GM18519 (cell line): ENCODE measurements at regions not wholly inside any gene's neighbourhood (a gene's known extent, or its start where the extent isn't known, plus 50 kb on each side); places are given as distances from the start of the nearest gene placed in this dataset.
"Not testable (repeated sequence)": the region's sequence is repeated elsewhere in the genome, so short reads cannot be mapped to it uniquely, and the experiment has no call there.

Source experiments
- ATAC-seq: cut with Tn5 transposase; IDR thresholded peaks from one replicate; pipeline ENCODE4 v1.9.1; 2021; ENCODE audit warnings: mild to moderate bottlenecking, moderate library complexity; ENCODE audit not compliant: unreplicated experiment, low FRiP score

DNA sequence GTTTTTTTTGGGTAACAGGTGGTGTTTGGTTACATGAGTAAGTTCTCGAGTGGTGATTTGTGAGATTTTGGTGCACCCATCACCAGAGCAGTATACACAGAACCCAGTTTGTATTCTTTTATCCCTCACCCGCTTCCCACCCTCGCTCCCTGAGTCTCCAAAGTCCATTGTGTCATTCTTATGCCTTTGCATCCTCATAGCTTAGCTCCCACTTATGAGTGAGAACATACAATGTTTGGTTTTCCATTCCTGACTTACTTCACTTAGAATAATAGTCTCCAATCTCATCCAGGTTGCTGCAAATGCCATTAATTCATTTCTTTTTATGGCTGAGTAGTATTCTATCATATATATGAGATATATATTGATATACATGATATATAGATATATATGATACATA is 211.9 kb downstream of the BCAS1 start:
- ATAC-seq, result not testable (repeated sequence)

DNA sequence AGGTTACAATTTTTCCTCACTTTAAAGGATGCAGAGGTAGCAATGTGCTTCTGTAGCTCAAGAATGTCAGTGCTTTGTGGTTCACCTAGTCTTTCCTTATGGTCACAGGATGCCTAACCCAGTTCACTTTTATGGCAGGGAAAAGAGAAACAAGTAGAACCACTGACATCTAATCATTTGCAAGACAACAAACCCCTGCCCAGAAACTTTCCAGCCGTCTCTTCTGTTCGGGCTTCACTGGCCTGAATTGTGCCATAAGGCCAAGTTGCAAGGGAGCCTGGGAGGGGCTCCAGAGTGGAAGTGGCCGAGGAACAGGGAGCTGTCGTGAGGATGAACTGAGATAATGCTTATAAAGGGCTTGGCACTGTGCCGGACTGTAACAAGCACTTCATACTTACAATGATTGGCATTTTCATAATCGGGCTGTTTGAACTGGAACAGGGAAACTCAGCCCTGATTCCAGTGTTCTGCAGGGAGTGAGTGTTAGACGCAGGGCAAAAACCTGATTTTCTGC is 212.6 kb downstream of the BCAS1 start:
- ATAC-seq, result no peak

- ATAC-seq, result no peak
Observed at GRCh38 chr20:53856300-53857295, 213.8 kb downstream of the BCAS1 start.

GRCh38 chr20:53855733-53856132 is 214.7 kb downstream of the BCAS1 start:
- ATAC-seq, result no peak

- not testable (repeated sequence) for ATAC-seq
Observed at GRCh38 chr20:53854609-53854926, 215.8 kb downstream of the BCAS1 start.

DNA sequence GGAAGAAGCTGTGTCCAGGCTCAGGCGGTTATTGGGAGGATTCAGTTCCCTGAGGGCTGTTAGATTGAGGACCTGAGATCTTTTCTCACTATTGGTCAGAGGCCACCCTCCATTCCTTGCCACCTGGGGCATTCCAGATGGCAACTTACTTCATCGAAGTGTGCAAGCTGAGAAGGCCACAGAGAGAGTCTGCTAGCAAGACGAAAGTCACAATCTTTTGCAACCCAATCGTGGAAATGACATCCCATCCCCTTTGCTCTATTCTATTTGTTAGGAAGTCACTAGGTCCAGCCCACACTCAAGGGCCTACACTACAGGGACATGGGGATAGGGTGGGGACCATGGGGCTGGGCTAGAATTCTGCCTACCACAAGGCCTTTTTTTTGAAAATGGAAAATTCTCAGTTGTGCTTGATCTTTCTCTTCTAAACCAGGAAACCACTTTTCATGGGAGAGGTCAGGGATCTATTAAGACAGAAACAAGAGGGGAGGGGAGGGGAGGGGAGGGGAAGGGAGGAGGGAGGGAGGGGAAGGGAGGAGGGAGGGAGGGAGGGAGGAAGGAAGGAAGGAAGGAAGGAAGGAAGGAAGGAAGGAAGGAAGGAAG is 217.2 kb downstream of the BCAS1 start:
- no peak for ATAC-seq

- no peak for ATAC-seq
Observed at GRCh38 chr20:53852691-53853090, 217.7 kb downstream of the BCAS1 start.

GRCh38 chr20:53852014-53852413 is 218.4 kb downstream of the BCAS1 start:
- no peak for ATAC-seq

- no peak for ATAC-seq
Observed at GRCh38 chr20:53850319-53850718, 220.1 kb downstream of the BCAS1 start.

GRCh38 chr20:53849471-53850059 is 220.8 kb downstream of the BCAS1 start:
- no peak for ATAC-seq

DNA sequence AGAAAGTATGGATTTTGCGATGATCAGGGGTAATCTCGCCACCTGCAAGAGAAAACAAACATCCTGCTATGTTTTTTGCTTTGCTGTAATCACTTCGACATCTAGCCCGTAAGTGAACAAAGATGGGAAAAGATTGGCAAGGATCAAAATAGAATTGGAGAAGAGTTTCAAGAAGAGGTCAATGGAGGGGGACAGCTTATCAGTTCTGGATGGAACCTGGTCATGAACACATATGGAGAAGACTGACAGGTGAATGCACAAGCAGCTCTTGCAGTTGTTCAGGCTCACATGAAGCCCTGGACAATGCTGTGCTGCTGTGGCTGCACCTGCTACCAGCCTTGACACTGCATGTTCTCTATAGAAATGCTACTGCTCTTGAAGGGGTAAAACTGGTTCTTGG is 222.1 kb downstream of the BCAS1 start:
- ATAC-seq, result no peak

GRCh38 chr20:53847837-53848170 is 222.6 kb downstream of the BCAS1 start:
- no peak for ATAC-seq

GRCh38 chr20:53847139-53847836 is 223.1 kb downstream of the BCAS1 start:
- ATAC-seq, result no peak

DNA sequence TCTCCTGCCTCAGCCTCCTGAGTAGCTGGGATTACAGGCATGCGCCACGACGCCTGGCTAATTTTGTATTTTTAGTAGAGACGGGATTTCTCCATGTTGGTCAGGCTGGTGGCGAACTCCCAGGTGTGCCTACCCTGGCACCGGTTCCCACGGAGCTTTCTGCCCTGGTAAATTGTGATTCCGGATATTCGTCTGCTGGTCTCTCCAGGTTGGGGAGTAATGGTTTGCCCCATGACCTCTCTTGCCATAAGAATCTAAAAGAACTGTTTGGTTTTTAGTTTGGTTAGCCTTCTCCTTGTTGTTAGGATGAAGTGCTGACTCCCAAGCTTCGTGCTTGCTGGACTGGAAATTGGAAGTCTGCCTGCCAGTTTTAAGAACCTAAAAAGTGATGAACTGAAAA is 223.8 kb downstream of the BCAS1 start:
- no peak for ATAC-seq

DNA sequence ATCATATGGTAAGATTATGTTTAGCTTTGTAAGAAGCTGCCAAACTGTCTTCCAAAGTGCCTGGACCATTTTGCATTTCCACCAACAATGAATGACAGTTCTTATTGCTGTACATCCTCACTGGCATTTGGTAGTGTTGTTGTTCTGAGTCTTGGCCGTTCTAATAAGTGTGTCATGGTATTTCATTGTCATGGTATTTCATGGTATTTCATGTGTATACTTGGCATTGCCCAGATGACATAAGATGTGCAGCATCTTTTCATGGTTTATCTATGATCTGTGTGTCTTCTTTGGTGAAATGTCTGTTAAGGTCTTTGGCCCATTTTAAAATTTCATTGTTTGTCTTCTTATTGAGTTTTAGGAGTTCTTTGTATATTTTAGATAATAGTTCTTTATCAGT is 224.4 kb downstream of the BCAS1 start:
- no peak for ATAC-seq

DNA sequence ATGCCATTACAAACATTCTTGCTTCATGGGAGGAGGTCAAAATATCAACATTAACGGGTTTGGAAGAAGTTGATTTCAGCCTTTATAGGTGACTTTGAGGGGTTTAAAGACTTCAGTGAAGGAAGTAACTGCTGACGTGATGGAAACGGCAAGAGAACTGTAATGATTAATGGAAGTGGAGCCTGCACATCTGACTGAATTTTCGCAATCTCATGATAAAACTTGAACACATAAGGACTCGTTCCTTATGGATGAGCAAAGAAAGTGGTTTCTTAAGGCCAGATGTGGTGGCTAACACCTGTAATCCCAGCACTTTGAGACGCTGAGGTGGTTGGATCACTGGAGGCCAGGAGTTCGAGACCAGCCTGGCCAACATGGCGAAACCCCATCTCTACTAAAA is 226.1 kb downstream of the BCAS1 start:
- no peak for ATAC-seq

GRCh38 chr20:53843645-53844044 is 226.7 kb downstream of the BCAS1 start:
- ATAC-seq, result no peak

DNA sequence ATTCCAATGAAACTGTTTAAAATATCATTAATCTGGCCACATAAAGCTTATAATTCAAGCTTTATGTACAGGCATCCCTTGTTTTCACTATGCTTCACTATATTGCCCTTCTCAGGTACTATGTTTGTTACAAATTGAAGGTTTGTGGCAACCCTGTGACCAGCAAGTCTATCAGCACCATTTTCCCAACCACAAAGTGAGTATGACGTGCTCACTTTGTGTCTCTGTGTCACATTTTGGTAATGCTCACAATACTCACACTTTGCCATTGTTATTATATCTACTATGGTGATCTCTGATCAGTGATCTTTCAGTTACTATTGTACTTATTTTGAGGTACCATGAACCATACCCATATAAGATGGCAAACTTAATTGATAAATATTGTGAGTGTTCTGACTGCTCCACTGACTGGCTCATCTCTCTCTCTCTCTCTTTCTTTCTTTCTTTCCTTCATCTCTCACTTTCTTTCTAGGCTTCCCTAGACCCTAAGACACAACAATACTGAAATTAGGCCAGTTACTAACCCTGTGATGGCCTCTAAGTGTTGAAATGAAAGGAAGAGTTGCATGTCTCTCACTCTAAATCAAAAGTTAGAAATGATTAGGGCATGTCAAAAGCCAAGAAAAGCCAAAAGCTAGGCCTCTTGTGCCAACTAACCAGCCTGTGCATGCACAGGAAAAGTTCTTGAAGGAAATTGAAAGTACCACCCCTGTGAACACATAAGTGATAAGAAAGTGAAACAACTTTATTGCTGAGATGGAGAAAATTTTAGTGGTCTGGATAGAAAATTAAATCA is 227.9 kb downstream of the BCAS1 start:
- no peak for ATAC-seq

DNA sequence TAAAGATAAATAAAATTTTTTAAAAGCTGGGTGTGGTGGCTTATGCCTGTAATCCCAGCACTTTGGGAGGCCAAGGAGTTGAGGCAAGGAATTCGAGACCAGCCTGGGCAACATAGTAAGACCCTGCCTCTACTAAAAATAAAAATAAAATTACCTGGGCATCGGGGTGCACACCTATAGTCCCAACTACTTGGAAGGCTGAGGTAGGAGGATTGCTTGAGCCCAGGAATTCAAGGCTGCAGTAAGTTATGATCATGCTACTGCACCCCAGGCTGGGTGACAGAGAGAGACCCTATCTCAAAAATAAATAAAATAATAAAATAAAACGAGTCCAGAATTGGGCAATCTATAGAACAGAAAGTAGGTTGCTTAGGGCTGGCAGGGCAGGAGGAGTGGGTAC is 228.7 kb downstream of the BCAS1 start:
- ATAC-seq, result no peak

GRCh38 chr20:53840532-53840931 is 229.9 kb downstream of the BCAS1 start:
- no peak for ATAC-seq
